HG02759 (cell line): ENCODE measurements at regions not wholly inside any gene's neighbourhood (a gene's known extent, or its start where the extent isn't known, plus 50 kb on each side); places are given as distances from the start of the nearest gene placed in this dataset.
"Not testable (repeated sequence)": the region's sequence is repeated elsewhere in the genome, so short reads cannot be mapped to it uniquely, and the experiment has no call there.

Experiments
- ATAC-seq: cut with Tn5 transposase; IDR thresholded peaks from one replicate; pipeline ENCODE4 v1.9.1; 2021; ENCODE audit warnings: mild to moderate bottlenecking, moderate library complexity; ENCODE audit not compliant: unreplicated experiment

GRCh38 chr5:87570366-87570765 lies 157.6 kb upstream of the CCNH start:
- ATAC-seq, result peak; percentile 71

DNA sequence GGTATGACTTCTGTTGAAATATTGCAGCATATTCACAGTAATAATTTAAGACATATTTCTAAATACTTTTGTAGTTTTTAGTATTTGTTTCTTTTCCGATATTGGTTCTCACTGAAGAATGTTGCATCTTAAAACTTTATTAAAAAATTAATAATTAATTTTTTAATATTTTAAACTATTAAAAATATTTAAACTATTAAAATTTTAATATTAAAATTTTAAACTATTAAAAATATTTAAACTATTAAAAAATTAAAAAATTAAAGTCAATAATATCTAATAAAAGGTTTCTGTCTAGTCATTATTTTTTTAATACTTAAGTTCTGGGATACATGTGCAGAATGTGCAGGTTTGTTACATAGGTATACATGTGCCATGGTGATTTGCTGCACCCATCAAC lies 149.3 kb upstream of the CCNH start:
- no peak for ATAC-seq

GRCh38 chr5:87560528-87560927 lies 147.8 kb upstream of the CCNH start:
- ATAC-seq, result no peak

DNA sequence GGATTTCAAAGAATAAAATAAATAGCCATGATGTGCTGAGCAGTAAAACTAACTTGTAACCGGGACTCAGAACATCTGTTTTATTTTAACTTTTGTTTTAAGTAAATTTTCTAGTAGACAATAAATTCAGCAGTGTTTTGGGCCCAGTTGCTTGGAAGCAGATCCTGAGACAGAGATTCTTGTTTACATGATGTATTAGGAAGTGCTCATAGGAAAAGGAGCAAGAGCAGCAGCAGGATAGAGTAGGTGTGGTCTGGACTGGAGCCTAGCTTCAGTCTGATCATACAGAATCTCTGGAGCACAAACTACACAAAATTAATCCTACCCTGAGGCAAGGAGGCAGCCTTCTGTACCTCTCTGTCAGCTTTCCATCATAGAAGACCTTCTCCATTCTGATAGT lies 139.2 kb upstream of the CCNH start:
- ATAC-seq, result no peak

DNA sequence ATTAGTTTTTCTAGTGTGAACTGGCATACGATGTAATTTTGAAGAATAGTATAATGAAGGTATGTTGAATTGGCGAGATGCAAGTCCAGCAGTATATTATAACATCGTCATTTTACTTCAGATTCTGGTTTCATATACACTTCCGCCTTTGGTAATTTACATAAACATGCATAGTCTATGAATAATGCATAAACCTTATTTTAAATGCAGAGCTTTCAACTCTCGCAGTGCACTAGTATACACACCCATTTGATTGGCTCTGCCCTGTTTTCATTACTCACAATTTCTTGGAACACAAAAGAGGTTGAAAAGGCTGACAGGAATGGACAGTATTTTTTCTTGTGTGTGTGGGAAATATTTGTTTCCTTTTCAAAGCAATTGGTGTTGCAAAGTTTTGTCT lies 128.9 kb upstream of the CCNH start:
- no peak for ATAC-seq

DNA sequence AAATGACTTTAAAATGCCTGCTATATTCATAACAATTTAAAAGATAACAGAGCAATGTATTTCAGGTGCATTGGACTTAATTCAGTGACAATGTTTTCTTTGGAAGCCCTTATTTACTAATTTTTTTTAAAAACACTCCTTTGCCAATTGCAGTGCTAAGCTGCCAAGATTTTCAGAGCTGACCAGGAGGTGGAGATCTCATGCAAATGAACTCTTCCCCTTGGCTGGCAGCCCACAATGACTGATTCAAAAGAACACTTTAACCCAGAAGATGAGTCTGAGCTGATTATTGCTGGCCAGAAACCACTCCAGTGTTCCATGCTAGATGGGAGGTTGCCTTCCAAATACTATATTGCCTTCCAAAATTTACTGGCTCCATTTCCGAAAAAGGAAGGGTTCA lies 128.3 kb upstream of the CCNH start:
- ATAC-seq, result no peak

- ATAC-seq, result no peak
These were observed 127.1 kb upstream of the CCNH start for GRCh38 chr5:87539839-87540238.

DNA sequence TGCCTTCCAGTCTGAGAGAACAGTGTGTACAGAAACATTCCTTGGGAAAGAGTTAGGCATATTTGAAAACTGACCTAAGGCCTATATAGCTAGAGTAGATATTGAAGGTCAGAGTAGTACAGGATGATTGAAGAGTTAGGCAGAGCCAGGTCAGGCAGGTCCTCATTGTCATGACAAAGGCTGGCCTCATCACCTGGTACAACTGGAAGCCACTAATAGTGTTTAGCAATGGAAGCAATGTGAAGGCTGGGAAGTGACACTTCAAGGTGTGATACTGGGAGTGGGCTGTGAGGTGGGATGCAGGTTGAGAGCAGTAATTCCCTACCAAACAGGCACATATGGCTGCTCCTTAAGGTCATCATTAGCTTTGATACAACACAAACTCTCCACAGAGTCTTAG lies 123.6 kb upstream of the CCNH start:
- ATAC-seq, result no peak

GRCh38 chr5:87535706-87536105 lies 123.0 kb upstream of the CCNH start:
- ATAC-seq, result no peak

DNA sequence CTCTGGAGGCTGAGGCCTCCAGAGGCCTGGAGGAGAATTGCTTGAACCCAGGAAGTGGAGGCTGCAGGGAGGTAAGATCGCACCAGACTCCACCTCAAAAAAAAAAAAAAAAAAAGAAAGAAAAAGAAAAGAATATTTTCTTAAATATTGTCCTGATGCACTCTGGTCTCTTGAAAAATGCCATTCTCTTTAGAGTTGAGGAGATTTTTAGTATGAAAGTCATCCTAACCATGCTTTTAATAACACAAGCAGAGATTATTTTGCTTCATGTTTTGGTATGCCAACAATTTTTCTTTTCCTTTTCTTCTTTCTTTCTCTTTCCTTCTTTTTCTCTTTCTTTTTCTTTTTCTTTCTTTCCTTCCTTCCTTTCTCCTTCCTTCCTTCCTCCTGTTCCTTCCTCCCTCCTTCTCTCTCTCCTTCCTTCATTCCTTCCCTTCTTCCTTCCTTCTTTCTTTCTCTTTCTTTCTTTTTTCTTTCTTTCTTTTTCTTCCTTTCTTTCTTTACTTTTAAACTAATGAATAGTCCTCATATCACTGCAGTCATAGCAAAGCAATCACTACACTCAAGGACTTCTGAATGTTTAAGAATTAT lies 116.9 kb upstream of the CCNH start:
- ATAC-seq, result no peak

DNA sequence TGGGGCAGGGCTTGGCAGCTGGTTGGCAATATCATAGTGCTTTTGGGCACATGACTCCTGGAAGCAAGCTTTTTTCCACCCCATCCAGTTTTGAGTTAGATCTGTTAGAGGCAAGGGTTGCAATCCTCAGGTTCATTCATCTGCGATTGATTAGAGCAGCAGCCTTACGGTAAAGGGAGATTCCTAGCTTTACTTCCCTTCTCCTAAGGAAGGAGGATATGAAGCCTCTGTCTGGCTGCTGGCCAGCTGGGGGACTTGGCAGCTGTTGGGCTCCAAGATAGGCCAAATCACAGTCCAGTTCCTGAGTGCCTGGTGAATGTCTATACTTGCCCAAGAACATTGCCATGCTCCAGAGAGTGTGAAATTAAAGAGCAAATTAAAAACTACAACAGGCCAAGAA lies 113.4 kb upstream of the CCNH start:
- ATAC-seq, result no peak

DNA sequence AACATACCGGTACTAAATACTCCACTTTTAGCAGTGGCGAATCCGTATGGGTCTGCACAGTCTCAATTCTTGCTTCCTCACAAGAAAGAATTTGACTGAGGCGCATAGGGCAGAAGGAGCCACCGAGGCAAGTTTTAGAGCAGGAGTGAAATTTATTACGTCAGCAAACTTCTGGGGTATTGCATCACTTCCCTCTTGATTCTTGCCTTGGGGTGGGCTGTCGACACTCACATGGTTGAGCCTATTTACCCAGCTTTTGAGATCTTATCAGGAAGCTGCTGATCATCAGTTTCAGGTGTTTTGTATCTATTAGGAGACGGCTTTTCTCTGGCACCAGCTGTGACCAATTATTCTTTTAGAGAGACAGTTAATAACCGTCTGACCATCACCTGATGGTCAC lies 111.5 kb upstream of the CCNH start:
- no peak for ATAC-seq

DNA sequence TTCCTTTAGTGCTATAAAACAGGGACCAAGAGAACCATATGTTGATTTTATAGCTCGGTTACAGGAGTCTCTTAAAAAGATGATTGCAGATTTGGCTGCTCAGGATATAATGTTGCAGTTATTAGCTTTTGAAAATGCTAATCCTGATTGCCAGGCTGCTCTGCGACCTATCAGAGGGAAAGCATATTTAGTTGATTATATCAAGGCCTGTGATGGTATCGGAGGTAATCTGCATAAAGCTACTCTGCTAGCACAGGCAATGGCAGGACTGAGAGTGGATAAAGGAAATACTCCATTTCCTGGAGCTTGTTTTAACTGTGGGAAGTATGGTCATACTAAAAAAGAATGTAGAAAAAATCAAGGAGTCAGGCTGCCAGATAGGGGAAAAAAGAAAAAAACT lies 99.0 kb upstream of the CCNH start:
- ATAC-seq, result not testable (repeated sequence)

- no peak for ATAC-seq
These were observed 90.3 kb upstream of the CCNH start for GRCh38 chr5:87503004-87503403.

DNA sequence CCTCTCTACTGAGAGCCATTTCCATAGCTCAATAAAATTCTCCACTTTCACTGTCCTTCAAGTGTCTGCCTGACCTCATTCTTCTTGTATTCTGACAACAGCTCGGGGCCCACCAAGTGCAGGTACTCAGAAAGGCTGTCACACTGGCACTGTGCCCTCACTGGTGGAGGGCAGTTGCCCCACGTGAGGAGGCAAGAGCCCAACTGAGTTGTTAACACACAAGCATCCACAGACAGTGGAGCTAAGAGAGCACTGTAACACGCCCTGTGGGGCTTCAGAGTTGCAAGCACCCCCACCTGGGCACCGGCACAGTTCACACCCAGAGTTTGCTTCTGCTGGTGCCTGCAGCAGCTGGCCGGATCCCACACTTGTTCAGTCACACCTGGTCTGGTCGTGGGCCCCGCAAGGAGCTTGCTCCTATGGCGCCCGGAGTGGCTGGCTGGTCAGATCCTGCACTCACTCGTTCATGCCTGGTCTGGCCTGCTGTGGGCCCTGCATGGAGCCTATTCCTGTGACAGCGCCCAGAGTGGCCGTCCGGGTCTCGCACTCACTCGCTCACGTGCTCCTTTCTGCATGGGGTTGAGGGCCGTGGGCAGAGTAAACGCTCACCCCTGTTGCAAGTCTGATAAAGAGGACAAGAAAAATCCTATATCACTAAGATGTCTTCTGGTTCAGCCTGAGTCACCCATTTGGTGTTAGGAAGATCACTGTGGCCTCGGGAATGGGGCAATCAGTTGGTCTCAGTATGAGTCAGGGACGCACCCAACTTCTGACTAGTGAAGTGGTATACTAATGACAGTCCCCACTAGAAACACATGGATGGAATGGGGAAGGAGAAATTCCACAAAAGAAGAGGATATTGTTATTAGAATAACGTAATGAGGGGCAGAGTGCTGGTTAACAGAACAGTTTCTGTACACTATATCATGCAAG lies 87.0 kb upstream of the CCNH start:
- no peak for ATAC-seq
